Nephron progenitor cell (in vitro differentiated cells): ENCODE measurements at regions not wholly inside any gene's neighbourhood (a gene's known extent, or its start where the extent isn't known, plus 50 kb on each side); places are given as distances from the start of the nearest gene placed in this dataset.

Experiments used
- DNase-seq: peaks from one replicate; pipeline ENCODE4 v3.0.0; 2021
- H3K27ac Mint-ChIP-seq: 2 replicates; pipeline ENCODE4 v1.8.0; 2021; ENCODE audit warnings: mild to moderate bottlenecking, moderate library complexity, mixed read lengths
- H3K27me3 Mint-ChIP-seq: 2 replicates; pipeline ENCODE4 v1.8.0; 2021; ENCODE audit warnings: mild to moderate bottlenecking, low read depth, mixed read lengths; ENCODE audit not compliant: poor library complexity
- H3K36me3 Mint-ChIP-seq: 2 replicates; pipeline ENCODE4 v1.8.0; 2021; ENCODE audit warnings: low read depth, mixed read lengths
- H3K4me1 Mint-ChIP-seq: 2 replicates; pipeline ENCODE4 v1.8.0; 2021; ENCODE audit warnings: mixed read lengths
- H3K4me3 Mint-ChIP-seq: 2 replicates; pipeline ENCODE4 v1.8.0; 2021; ENCODE audit warnings: mild to moderate bottlenecking, moderate library complexity, mixed read lengths
- H3K9me3 Mint-ChIP-seq: 2 replicates; pipeline ENCODE4 v1.8.0; 2021; ENCODE audit warnings: mild to moderate bottlenecking, moderate library complexity, mixed read lengths
- TF ChIP-seq, protein P1 (sequence below): fragments of 200-600 bp; sonication (generic); IDR thresholded peaks from 2 replicates; pipeline ENCODE4 v1.5.0; 2021; ENCODE audit warnings: antibody characterized with exemption

DNA sequence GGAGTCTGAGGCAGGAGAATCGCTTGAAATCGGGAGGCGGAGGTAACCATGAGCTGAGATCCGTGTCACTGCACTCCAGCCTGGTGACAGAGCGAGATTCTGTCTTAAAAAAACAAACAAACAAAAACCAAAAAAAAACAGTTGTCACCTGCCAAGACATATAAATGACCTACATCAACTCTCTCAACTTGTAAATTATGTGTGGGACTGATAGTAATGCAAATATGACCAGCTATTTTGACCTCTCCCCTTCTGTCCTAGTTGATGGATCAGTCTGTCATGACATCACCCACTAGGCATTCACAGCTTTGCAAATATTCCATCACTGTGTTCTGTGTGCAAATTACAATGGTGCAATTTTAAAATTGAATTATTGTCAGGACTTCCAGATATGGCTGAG, 175.4 kb downstream of the EBLN2 start:
- Mint-ChIP-seq H3K36me3 (no peaks in the 10 kb centered on the region), H3K4me1 (peaks cover 39% of the 10 kb centered on the region), H3K9me3 (peaks cover 10% of the 10 kb centered on the region), H3K27ac (no peak overlapping the region), H3K27me3 (peaks cover 6% of the 10 kb centered on the region), H3K4me3 (no peak overlapping the region)
- TF ChIP-seq, protein P1, sequence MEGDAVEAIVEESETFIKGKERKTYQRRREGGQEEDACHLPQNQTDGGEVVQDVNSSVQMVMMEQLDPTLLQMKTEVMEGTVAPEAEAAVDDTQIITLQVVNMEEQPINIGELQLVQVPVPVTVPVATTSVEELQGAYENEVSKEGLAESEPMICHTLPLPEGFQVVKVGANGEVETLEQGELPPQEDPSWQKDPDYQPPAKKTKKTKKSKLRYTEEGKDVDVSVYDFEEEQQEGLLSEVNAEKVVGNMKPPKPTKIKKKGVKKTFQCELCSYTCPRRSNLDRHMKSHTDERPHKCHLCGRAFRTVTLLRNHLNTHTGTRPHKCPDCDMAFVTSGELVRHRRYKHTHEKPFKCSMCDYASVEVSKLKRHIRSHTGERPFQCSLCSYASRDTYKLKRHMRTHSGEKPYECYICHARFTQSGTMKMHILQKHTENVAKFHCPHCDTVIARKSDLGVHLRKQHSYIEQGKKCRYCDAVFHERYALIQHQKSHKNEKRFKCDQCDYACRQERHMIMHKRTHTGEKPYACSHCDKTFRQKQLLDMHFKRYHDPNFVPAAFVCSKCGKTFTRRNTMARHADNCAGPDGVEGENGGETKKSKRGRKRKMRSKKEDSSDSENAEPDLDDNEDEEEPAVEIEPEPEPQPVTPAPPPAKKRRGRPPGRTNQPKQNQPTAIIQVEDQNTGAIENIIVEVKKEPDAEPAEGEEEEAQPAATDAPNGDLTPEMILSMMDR = no peak
- DNase-seq = no peak

DNA sequence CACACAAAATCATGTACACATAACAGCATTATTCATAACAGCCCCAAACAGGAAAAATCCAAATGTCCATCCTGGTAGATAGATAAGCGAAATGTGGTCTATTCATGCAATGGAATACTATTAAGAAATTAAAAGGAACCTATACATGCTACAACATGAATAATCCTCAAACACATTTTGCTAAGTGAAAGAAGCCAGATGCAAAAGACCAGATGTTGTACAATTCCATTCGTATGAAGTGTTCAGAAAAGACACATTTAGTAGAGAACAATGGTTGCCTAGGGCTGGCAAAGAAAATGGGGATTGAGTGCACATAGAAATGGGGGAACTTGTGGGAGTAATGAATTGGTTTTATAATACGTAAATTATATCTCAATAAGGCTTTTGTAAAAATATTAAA, 182.3 kb downstream of the EBLN2 start:
- peaks cover 18% of the 10 kb centered on the region for H3K9me3 Mint-ChIP-seq
- TF ChIP-seq, protein P1 = no peak

DNA sequence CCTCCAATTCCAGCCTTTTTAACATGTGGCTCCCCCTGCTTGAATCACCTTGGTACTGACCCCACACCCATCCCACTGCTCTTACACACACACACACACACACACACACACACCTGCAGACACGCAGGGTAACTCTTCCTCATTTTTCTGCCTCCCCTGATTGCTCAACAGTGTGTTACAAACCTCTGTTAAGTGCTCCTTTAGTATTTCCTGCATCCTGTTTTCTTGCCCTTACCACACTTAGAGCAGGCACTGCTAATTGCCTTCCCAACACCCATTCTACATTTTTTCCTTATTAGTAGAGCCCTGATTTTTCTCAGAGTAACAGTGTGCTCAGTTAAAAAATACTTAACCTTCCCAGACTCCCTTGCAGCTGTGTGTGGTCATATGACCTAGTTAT, 184.0 kb downstream of the EBLN2 start:
- Mint-ChIP-seq H3K27ac (no peak overlapping the region), H3K4me3 (no peak overlapping the region), H3K36me3 (no peaks in the 10 kb centered on the region), H3K27me3 (peaks cover 5% of the 10 kb centered on the region), H3K4me1 (peaks cover 5% of the 10 kb centered on the region), H3K9me3 (peaks cover 15% of the 10 kb centered on the region)
- DNase-seq = no peak
- TF ChIP-seq, protein P1 = no peak

More for the DNA sequence above, 182.3 kb downstream of the EBLN2 start:
- no peak for DNase-seq
- Mint-ChIP-seq H3K4me3 (no peak overlapping the region), H3K27ac (no peak overlapping the region), H3K27me3 (peaks cover 9% of the 10 kb centered on the region), H3K4me1 (peaks cover 5% of the 10 kb centered on the region), H3K36me3 (no peaks in the 10 kb centered on the region)

DNA sequence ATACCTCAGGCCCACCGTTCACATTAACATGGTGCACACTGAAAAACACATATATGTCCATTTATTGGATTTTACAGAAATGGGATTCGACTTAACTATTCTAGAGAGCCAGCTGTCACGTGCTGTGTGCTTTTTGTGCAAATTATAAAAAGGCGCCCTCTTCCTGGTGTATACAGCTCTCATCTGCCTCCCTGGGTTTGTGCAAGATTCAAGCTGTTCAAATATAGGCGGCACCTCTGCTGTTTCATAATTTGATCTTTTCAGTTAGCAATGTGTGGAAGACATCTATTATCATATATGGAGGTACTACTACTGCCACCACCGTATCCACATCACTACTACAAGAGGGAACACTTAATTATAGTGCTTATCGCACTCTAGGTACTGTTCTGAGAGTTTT, 187.6 kb downstream of the EBLN2 start:
- peaks cover 3% of the 10 kb centered on the region for H3K27me3 Mint-ChIP-seq
- H3K27ac Mint-ChIP-seq = no peak overlapping the region
- peaks cover 11% of the 10 kb centered on the region for H3K4me1 Mint-ChIP-seq
- peaks cover 20% of the 10 kb centered on the region for H3K9me3 Mint-ChIP-seq
- H3K36me3 Mint-ChIP-seq = no peaks in the 10 kb centered on the region
- TF ChIP-seq, protein P1 = no peak
- no peak overlapping the region for H3K4me3 Mint-ChIP-seq
- no peak for DNase-seq

DNA sequence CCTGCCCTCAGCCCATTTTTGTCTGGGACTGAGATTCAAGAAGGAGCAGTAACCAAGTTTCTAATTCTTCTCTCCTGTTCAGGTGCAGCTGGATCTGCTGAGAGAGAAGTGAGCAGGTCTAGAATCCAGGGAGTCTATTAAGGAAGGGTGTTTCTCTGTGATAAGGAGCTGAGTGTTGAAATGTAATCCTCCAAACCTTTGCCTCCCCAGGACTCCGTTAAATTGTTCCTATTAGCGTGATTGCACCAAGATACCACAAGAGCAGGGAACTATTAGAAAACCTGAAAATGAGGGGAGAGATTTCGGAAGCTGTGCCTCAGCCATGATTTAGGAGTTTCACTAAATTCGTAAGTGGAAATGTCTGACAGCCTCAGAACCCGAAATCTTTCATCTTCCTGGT, 192.6 kb downstream of the EBLN2 start:
- H3K27me3 Mint-ChIP-seq = peaks cover 4% of the 10 kb centered on the region
- TF ChIP-seq, protein P1 = no peak
- peaks cover 13% of the 10 kb centered on the region for H3K9me3 Mint-ChIP-seq
- peaks cover 43% of the 10 kb centered on the region for H3K4me1 Mint-ChIP-seq
- H3K27ac Mint-ChIP-seq = no peak overlapping the region
- DNase-seq = no peak
- no peak overlapping the region for H3K4me3 Mint-ChIP-seq
- no peaks in the 10 kb centered on the region for H3K36me3 Mint-ChIP-seq

DNA sequence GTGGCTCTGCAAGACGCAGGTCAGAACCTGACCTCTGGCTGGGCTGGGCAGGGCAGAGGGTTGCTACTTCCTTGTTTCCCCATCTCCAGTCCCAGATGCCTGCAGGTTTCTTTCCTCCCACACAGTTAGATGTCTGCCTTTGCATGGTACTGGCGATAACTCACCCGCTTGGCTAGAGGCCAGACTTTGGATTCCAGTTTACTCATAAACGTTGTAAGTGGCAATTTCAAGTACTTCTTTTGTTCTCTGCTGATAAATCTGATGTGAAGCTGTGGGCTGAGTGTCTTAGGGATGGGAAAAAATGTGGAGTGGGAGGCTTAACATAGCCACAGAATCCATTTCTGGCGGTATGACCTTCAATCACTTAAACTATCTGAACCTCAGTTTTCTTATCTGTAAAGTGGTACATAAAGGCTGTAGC, 194.2 kb downstream of the EBLN2 start:
- peaks cover 4% of the 10 kb centered on the region for H3K27me3 Mint-ChIP-seq
- no peak for DNase-seq
- peaks cover 48% of the 10 kb centered on the region for H3K4me1 Mint-ChIP-seq
- peak overlapping the region; percentile 58 for H3K27ac Mint-ChIP-seq
- peak overlapping the region; percentile 2 for H3K4me3 Mint-ChIP-seq
- peaks cover 13% of the 10 kb centered on the region for H3K9me3 Mint-ChIP-seq
- TF ChIP-seq, protein P1 = no peak
- H3K36me3 Mint-ChIP-seq = no peaks in the 10 kb centered on the region
